ENCODE measurements at regions not wholly inside any gene's neighbourhood (a gene's known extent, or its start where the extent isn't known, plus 50 kb on each side); places are given as distances from the start of the nearest gene placed in this dataset.
"Not testable (repeated sequence)": the region's sequence is repeated elsewhere in the genome, so short reads cannot be mapped to it uniquely, and the experiment has no call there.

DNA sequence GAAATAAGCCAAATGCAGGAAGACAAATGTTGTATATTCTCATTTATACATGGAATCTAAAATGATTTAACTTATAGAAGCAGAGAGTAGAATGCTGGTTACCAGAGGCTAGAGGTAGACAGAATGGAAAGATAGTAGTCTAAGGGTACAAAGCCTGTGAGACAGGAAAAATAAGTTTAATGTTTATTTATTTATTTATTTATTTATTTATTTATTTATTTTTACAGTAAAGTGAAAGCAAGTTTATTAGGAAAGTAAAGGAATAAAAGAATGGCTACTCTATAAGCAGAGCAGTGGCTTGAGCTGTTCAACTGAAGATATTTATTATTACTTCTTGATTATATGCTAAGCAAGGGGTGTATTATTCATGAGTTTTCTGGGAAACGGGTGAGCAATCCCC is 203.2 kb downstream of the LAS1L start:
- no peak for DNase-seq (ENCODE audit: low read depth)

DNA sequence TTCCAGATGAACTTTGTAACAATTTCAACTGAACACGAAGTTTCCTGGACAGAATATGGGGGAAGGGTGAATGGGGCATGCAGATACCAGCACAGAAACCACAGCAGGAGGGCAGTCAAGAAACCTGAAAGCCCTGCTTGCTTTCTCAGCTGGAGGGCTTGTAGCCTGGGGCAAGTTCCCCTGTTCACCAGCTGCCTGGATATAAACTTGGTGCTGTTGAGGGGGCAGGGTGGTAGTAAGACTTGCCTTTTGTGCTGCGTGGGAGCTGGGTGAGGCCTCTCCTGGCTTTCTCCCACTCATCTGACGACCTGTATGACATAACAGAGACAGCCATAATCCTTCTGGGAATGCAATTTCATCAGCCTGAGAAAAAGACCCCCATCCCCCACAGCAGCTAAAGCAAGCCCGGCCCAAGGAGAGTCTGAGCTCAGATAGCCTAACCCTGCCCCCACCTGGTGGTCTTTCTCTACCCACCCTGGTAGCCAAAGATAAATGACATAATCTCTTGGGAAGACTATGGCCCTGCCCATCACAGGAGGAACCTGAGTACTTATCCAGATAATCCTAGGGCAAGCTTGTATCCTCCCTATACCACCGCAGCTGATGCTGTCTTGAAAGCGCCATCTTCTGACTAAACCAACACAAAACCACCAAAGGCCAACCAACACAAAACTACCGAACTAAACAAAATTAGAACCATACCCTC is 234.3 kb downstream of the LAS1L start:
- no peak for DNase-seq (ENCODE audit: low read depth)

DNA sequence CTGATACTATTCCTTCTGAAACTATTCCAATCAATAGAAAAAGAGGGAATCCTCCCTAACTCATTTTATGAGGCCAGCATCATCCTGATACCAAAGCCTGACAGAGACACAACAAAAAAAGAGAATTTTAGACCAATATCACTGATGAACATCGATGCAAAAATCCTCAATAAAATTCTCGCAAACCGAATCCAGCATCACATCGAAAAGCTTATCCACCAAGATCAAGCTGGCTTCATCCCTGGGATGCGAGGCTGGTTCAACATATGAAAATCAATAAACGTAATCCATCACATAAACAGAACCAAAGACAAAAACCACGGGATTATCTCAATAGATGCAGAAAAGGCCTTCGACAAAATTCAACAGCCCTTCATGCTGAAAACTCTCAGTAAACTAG is 251.7 kb downstream of the LAS1L start:
- DNase-seq (ENCODE audit: low read depth) = not testable (repeated sequence)

DNA sequence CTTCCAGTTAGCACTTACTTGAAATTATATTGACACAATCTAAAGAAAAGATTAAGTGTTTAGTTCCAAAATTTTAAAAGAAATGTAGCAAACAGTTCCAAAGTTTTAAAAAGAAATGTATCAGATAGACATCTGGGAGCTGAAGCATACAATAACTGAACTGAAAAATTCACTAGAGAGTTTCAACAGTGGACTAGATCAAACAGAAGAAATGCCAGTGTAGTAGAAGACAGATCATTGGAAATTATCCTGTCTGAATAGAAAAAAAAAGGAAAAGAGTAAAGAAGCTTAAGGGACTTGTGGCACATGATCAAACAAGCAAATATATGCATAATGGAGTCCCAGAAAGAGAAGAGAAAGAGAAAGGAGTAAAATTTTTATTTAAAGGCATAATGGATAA is 261.4 kb downstream of the LAS1L start:
- DNase-seq (ENCODE audit: low read depth) = no peak

DNA sequence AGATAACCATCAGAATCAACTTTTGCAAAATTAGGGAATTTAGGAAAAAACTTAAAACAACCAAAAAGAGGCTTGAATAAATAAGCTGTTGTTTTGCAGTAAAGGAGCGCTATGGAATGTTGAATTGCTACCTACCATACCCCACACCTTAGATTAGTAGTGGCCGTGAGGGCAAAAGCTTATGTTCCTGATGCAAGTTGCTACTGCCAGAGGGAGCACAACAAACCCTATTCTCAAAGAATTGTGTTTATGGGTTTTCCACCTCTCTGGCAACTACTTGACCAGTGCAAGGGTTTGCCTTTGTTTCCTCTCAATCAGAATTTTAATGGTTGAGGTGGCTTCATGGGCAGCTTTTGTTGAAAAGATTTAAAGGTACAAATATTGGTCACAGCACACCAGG is 268.1 kb downstream of the LAS1L start:
- no peak for DNase-seq (ENCODE audit: low read depth)

DNA sequence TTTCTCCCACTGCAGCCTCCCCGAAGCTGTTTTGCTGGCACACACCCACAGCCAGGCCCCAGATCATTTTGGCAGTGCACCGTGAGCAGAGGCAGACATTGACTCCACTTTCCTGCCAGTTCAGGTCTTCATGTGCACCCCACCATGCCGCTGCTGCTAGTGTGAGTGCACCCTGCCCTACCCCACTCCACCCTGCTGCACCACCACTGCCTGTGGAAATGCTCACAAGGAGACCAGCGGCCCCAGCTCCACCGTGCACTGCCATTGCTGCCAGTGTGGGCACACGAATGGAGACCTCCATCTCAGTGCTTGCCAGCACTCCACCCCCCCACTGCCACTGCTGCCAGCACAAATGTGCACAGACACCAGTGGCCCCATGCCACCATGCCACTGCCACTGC is 277.6 kb upstream of the ZC4H2 start:
- DNase-seq (ENCODE audit: low read depth) = no peak

DNA sequence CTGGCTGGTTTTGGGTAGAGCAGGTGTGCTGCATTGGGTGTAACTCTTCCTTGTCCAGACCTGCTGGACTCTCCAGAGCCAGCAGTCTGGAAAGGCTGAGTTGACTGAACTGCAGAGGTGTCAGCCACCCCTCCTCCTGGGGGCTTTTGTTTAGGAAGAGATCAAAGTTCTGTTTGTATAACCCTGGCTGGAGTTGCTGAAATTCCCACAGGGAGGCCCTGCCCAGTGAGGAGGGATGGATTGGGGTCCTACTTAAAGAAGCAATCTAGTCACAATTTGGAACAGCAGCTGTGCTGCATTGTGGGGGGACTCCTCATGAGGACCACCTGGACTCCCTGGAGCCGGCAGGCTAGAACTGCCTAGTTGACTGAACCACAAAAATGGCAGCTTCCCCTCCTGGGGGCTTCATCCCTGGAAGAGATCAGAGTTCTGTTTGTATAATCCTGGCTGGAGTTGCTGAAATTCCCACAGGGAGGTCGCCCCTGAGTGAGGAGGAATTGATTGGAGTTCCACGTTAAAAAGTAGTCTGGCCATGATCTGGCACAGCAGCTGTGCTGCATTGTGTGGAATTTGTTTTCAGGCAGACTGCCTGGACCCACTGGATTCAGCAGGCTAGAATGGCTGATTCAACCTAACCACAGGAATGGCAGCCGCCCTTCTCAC is 264.9 kb upstream of the ZC4H2 start:
- DNase-seq (ENCODE audit: low read depth) = no peak

DNA sequence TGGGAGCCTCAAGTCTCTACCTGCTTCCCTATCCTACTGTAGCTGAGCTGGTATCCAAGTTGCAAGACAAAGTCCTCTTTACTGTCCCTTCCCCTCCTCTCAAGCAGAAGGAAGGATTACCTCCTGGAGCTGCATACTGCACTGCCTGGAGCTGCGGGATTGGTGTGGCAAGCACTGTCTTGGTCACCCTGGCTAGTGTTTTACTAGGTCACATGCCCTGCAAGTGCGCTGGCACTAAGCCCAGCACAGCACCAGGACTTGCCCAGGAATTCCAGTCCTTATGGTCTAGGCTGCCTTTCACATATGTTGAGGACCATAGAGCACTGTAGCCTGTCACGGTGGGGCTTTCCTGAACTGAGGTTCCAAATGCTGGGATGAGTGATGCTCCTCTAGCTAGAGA is 227.3 kb upstream of the ZC4H2 start:
- DNase-seq (ENCODE audit: low read depth) = no peak

DNA sequence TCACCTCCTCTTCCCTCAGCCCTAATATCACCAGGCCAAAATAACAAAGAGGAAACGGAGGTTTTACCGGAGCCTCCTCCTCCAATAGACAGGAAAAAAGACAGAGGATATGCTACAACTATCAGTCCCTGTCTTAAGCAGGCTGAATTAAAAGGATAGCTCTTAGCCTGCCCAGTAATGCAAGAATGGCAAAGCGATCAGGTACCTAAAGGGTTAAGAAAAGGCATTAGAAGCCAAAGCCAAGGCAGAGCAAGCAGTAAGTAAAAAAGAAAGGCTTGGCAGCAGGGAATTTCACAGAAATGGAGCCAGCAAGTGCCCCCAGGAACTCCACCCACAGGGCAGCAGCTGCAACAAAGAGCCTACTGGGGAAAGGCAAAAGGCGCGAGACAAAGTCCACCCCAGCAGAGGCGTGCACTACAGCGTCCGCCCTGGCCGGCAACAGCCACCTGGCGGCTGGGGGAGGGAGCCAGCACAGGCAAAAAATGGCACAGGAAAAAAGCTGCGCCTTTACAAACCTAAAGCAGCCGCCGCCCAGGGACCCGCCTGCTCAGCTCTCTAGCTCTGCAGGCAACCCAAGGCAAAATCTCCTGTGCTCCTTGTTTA is 220.6 kb upstream of the ZC4H2 start:
- DNase-seq (ENCODE audit: low read depth) = no peak

DNA sequence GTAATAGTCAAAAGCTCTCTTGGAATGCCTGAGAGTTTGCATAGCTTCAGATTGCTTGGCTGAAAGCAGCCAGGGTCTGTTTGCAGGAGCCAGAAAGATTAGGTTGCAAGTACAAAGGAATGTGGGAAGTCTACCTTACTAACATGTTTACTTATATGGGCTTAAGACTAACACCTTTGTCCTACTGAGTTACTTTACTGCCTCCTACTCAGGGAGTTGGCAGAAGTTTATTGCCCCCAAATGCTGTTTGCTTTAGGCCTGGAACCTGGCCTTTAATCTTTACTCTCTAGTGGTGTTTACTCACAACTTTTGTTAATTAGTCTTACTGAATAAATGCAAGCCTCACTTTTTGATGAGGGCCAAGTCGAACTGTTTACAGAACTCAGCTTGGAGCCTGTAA is 219.4 kb upstream of the ZC4H2 start:
- no peak for DNase-seq (ENCODE audit: low read depth)

DNA sequence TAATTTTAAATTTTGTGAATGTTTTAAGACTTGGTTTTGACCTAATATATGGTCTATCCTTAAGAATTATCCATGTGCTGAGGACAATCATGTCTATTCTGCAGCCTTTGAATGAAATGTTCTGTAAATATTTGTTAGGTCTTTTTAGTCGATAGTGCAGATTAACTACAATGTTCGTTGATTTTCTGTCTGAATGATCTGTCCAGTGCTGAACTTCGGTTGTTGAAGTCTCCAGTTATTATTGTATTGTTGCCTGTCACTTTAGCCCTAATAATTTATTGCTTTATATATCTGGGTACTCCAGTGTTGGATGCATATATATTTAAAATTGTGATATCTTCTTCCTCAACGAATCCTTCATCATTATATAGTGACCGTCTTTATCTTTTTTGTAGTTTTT is 218.3 kb upstream of the ZC4H2 start:
- no peak for DNase-seq (ENCODE audit: low read depth)

DNA sequence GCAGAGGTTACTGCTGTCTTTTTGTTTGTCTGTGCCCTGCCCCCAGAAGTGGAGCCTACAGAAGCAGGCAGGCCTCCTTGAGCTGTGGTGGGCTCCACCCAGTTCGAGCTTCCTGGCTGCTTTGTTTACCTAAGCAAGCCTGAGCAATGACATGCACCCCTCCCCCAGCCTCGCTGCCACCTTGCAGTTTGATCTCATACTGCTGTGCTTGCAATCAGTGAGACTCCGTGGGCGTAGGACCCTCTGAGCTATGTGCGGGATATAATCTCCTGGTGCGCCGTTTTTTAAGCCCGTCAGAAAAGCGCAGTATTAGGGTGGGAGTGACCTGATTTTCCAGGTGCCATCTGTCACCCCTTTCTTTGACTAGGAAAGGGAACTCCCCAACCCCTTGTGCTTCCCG is 187.1 kb upstream of the ZC4H2 start:
- DNase-seq (ENCODE audit: low read depth) = not testable (repeated sequence)

DNA sequence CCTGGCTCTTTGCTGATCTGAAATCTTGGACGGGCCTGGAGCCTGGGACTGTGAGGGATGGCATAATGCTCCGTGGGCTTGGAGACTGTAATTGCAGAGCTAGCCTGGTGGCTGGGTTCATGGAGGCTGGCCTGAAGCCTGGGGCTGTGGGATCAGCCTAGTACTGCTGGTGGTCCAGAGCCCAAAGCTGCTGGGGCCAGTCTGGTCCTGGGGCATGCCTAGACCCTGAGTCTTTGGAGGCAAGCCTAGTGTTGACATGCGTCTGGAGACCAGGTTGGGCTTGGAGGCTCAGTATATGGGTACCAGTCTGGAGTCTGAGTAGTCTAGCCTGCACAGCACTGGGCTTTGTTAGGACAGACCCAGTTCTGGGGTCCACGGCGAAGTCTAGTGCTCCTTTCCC is 172.0 kb upstream of the ZC4H2 start:
- DNase-seq (ENCODE audit: low read depth) = no peak

DNA sequence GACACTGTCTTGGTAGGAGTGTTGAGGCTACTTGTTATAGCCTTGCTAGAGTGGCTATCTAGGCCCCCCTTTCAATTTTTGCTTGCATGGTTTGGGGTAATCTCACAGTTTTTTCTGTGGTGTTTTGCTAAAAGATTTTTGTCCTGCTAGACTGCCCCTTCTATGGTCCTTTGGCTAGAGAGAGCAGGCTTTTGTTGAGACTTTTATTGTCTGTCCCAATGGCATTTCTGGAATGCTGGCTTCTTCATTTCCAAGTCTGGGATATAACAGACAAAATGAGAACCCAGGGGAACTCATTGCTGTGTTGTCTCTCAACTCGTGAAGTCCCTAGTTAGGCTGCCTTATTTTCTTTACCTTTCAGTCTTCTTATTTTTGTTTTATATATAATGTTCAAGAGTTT is 160.2 kb upstream of the ZC4H2 start:
- no peak for DNase-seq (ENCODE audit: low read depth)

DNA sequence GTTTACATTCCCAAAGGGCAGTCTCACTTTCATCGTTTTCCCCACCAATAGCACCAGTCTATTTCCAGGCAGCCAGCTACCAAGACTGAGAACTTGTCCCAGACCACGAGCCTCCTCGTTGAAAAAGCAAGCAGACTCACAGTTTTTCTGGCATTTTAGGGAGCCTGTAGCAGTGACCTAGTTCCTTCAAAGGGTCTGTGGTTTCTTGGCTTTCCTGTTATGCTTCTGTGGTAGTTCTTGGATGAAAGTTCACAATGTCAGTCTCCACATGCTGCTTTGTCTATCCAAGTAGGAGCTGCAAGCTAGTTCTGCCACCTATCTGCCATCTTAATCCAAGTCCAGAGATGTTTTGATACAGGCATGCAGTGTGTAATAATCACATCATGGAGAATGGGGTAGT is 151.6 kb upstream of the ZC4H2 start:
- no peak for DNase-seq (ENCODE audit: low read depth)

DNA sequence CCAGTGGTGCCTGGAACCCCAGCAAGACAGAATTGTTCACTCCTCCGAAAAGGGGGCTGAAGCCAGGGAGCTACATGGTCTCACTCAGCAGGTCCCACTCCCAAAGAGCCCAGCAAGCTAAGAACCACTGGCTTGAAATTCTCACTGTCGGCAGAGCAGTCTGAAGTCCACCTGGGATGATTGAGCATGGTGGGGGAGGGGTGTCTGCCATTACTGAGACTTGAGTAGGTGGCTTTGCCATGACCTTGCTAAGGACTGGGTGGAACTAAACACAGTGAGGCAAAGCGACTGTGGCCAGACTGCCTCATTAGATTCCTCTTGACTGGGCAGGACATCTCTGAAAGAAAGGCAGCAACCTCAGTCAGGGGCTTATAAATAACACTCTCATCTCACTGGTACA is 122.6 kb upstream of the ZC4H2 start:
- no peak for DNase-seq (ENCODE audit: low read depth)

DNA sequence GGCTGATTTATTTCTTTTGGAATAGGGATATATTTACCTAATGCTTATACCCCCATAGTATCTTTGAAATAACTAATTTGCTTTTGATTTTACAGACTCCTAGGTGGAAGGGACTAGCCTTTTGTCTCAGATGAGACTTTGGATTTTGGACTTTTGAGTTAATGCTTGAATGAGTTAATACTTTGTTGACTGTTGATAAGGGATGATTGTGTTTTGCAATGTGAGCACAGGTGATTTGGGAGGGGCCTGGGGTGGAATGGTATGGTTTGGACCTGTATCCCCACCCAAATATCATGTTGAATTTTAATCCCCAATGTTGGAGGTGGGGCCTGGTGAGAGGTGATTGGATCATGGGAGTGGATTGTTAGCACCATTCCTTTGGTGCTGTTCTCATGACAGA is 117.4 kb upstream of the ZC4H2 start:
- DNase-seq (ENCODE audit: low read depth) = no peak

DNA sequence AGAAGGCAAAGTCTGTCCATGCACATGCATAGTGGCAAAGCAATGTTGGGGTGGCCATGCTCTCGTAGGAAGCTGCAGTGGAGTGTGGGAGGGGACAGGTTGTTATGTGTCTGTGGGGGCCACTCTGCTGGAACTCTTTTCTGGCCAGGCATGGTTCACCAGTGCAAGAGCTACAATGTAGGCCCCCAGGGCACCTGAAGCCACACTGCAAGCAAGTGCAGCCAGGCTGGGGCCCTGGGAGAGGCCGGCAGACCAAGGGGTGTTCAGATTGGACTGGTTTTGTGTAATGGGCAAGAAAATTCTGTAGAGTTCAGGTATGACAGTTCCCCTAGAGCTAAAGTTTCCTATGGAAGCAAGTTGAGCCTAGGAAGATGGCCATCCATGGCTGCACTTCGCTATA is 97.0 kb upstream of the ZC4H2 start:
- no peak for DNase-seq (ENCODE audit: low read depth)

DNA sequence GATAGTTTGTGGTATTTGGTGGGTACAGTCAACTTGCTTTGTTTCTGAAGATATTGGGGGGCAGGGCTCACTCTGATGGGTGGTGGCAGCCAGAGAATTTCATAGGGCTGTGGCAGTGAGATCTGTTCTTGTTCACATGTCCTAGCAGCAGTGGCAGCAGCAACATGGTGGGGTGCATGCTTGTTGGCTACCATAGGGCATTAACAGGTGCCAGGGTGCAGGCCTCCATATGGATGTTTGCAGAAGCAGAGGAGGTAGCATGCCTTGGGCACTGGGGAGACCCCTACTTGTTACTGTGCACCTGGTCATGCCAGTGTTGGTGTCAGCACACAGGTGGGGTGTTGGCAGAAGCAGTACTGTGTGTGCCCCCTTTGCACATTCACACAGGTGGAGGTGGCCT is 96.3 kb upstream of the ZC4H2 start:
- DNase-seq (ENCODE audit: low read depth) = no peak

DNA sequence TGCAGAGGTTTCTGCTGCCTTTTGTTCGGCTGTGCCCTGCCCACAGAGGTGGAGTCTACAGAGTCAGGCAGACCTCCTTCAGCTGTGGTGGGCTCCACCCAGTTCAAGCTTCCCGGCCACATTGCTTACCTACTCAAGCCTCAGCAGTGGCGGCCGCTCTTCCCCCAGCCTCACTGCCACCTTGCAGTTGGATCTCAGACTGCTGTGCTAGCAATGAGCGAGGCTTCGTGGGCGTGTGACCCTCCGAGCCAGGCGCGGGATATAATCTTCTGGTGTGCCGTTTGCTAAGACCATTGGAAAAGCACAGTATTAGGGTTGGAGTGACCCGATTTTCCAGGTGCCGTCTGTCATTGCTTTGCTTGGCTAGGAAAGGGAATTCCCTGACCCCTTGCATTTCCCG is 82.4 kb upstream of the ZC4H2 start:
- not testable (repeated sequence) for DNase-seq (ENCODE audit: low read depth)

DNA sequence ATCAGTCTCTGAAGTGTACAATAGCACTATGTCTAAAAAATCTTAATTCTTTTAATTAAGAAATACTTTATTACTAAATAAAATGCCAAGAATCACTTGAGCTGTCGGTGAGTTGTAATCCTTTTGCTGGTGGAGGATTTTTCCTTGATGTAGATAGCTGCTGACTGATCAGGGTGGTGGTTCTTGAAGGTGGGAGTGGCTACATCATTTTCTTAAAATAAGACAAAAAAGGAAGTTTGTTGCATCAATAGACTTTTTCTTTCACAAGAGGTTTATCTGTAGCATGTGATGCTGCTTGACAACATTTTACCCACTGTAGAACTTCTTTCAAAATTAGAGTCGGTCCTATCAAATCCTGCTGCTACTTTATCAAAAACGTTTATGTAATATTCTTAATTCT is 68.8 kb upstream of the ZC4H2 start:
- DNase-seq (ENCODE audit: low read depth) = no peak

DNA sequence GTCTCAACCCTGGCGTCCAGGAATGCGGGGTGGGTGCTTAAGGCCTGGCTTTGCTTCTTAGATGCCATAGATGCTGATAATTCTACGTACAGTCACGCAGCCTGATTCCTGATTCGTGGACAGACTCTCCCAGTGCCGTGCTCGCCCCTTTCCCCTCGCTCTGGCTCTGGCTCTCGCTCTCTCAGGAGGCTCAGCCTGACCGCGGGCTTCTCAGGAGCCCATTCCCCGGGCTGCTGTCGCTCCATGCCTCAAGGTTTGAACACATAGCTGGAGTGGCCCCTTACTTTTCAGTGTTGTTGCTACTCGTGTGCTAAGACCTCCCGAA is 59.2 kb upstream of the ZC4H2 start:
- no peak for DNase-seq (ENCODE audit: low read depth)

DNA sequence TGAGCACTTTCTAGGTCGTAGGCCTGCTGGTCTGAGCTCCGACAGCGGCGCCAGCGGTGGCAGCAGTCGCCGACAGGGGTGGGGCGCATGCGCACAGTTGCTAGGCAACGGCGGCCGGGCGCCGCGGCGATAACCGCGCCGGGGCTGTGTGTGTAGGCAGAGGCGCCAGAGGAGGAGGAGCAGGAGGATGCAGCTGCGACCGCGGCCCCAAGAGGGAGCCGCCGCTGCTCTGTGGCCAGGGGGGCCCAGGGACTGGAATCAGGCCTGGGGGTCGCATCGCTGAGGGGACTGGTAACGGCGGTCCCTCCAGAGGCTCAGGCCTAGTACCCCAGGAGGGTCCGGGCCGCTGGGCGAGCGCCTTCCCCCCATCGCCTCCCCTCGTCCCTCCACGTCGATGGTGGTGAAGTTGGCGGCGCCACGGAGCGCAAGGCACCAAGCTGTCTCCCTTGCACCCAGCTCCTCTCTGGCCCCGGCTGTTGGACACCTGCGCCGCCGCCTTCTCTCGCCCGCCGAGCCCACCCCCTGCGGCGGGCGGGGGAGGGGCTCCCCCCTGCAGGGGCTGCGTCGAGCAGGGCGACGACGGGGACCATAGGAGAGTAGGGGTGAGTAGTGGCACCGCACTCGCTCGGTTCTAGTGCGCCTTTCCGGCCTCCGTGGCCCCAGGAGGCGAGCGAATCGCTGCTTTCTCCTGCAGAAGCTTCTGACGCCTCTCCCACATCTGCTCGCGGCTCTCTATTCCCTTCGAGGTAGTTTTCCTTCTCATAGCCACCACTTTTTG is 58.6 kb upstream of the ZC4H2 start, which contains the start of gene ZC3H12B:
Gene ZC3H12B, plus strand, starts transcription at position 159 of the 778 bp plus-strand sequence.
- DNase-seq (ENCODE audit: low read depth) = peak; percentile 73
